Activated CD4-positive, CD25-positive, alpha-beta regulatory T cell treated with anti-CD3 and anti-CD28 coated beads, Interleukin-2, amount 50 U/mL, for 24 hours (primary cell): ENCODE measurements at regions not wholly inside any gene's neighbourhood (a gene's known extent, or its start where the extent isn't known, plus 50 kb on each side); places are given as distances from the start of the nearest gene placed in this dataset.

Source experiments
- ATAC-seq, 2 donors: fragments of 150-1000 bp; cut with Tn5 transposase; one replicate each; pipeline ENCODE4 v1.10.0; 2021; ENCODE audit warnings: mild to moderate bottlenecking in 1 of 2, moderate library complexity in 1 of 2

DNA sequence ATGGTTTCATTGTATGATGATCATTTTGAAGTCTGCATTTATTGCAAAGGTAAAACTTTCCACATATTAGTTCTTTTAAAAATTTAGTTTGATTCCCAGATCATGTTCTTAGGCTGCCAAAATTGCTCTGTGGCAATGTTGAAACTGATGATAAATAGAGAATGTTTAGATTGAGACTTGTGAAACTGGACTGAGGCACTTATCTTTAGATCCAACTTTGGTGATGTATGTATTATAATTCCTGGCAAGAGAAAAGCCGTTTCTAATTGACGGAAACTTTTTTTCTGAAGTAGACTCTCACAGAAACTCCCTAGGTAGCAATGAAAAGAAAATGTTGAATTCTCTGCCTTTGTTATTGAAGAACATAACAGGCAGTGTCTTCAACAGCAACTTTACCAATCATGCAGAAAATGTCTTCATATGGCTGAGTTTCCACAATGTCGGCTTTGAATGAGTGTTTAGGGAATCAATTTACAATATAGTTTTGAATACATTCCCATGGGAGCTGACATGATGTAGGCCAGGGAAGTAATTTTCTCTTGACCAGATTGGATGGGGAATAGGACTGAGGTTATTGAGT lies 456.2 kb downstream of the CD109 start:
- no peak for ATAC-seq

- no peak for ATAC-seq
Measured at GRCh38 chr6:74145931-74146330, 449.9 kb downstream of the CD109 start.

DNA sequence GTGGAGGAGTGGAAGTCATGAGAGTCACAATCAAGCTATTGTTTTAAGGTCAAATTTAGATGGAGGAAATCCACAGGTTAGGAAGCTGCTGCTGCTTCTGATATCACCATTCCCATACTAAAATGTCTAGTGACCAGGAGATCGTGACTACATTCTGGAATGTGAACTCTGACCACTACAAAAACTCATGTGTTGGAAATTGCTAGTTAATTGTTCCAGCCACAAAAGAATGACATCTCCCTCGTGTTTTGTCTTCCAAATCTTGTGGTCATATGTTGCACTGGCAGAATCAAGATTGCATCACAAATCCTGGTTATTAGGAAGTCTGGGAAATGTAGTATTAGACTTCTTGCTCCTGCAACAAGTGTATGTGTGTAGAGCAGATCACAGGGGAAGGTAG lies 441.9 kb downstream of the CD109 start:
- ATAC-seq, result no peak

- no peak for ATAC-seq
Measured at GRCh38 chr6:74134327-74134726, 438.3 kb downstream of the CD109 start.

DNA sequence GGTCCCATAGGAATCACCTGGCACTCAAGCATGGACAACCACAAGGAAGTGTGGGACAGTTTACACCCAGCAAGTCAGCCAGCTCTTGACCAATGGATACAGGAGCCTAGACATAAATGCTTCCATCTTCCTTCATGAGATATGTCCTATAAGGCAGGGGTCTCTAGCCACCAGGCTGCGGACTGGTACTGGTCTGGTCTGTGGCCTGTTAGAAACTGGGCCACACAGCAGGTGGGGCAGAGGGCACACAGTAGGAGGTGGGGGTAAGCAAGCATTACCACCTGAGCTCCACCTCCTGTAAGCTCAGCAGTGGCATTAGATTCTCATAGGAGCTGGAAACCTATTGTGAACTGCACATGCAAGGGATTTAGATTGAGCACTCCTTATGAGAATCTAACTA lies 437.1 kb downstream of the CD109 start:
- ATAC-seq, result no peak

DNA sequence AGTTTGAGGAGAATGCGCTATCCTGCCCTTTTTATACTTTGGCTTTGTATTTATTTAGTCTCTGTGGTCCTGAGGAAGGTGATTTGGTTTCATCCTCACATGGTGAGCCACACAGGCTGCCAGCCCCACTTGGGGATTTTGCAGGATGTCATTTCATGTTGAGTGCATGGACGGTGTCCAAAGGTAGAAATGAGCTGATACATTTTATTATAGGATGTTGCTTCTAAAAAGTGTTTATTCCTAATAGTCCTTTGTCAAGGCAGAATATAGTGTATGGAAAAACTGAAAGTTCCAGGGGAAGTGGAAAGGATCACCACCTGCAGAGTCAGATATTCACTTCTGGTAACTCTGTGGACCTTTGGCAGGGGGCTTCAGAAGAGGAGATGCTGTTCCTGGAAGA lies 434.6 kb downstream of the CD109 start:
- ATAC-seq, result no peak

DNA sequence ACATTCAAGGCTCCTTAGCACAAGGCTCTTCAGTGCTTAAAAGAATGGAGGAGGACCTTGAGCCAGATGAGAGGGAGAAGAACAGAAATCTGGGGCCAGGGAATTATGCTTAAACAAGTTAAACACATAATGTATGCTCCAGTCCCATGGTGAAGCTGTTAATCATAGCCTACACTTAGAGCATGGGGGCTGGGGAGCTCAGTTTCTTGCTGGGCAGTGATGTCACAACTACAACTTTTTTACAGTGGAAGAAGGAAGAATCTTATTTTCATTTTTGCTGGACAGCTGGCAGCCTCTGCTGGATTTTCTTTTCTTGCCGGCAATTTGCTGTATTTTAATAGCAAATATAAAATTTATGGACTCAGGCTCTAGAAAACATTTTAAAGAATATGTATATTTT lies 432.5 kb downstream of the CD109 start:
- no peak for ATAC-seq

DNA sequence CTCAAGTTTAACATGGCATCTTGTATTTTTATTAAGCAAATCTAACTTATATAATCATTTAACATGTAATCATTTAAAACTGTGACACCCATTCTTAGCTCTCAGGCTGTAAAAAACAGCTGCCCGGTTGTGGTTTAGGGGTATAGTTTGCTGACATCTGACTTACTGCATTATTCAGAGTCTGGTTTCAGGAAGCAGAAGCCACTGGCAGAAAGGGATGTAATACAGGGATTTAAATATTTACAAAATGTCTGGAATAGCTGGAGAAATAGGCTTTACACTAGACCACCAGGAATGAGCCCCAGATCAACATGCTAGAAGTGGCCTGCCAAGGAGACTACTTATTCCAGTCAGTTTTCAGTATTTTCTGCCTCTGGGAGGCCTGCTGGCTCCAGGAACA lies 421.1 kb downstream of the CD109 start:
- no peak for ATAC-seq

DNA sequence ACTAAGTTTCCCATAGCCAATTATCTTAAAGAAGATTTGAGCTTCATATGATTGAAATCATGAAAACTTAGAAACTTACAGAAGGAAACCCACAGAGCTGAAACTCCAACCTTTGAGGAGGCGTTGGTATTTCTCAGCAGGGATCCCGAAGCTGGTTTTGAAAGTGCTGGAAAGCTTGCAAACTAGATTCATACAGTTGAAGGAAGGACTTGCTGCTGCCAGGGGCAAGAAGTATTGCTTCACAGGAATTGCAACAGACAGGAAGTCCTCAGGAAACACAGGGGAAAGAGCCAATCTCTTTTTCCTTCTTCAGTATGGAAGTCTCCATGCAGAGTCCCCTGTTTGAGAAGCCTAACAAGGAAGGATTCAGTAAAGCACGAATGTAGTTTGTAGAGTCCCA lies 419.7 kb downstream of the CD109 start:
- no peak for ATAC-seq

DNA sequence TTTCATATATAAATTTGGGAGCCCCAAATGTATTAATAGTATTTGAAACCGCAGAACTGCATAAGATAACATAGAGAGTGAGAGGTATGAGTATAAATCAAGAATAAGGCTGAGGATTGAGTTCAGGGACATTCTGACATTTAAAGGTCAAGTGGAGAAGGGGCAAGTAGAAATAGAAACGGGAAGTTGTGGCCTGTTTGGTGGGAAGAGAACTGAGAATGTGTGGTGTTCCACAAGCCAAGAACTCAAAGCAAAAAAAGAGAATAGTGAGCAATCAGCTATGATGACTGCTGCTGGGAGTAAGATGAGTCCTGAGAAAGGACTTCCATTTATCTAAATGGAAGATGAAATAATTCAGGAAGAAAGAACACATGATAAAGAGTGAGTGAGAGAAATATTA lies 418.4 kb downstream of the CD109 start:
- ATAC-seq, result no peak

DNA sequence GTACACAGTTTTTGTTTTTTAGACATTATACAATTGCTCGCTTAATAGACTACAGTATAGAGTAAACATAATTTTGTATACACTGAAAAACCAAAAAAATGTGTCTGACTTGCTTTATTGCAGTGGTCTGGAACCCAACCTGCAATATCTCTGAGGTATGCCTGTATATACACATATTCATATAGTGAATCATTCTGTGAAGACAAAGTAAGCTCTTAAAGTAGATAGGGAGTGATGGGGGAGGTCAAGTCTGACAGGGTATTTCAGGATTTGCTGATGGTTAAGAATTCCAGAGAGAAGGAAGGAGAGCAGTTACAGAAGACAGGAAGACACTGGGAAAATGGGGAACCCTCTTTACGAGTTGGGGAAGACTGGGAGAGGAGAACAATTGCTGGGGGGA lies 417.9 kb downstream of the CD109 start:
- ATAC-seq, result no peak

DNA sequence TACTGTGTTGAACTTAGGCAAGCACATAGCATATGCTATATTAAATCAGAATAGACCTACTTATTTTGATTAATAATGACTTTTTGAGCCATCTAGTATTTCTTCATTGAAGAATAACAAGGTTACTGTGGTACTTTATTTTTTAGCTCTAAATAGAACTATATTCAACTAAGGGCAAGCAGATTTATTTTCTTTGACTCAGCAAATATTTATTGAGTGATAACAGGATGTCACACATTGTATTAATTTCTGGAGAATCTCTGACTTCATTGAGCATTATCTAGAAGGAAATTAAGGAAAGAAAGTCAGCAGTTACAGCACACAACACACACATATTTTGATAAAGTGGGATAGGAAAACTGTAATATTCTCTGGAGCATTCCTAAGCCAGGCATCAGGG lies 407.4 kb downstream of the CD109 start:
- ATAC-seq, result no peak

GRCh38 chr6:74100719-74101287 lies 404.8 kb downstream of the CD109 start:
- ATAC-seq, result no peak

DNA sequence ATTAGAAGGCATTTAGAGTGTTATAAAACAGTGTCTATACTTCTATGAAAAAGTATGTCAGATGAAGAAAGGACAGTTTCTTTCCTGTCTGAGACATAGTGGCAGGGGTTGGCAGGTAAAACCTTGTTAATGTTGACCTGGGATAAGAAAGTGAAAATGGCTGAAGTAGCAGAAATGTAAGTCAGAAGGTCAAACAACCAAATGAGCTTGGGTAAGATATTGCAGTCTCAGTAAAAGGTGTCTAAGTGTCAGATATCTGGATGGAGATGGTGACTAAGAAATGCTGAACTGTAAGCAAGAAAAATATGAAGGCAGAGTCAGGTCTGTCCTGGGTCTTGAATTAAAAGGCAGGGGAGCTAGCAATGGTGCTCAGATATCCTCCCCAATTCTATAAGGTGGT lies 400.3 kb downstream of the CD109 start:
- ATAC-seq, result no peak

DNA sequence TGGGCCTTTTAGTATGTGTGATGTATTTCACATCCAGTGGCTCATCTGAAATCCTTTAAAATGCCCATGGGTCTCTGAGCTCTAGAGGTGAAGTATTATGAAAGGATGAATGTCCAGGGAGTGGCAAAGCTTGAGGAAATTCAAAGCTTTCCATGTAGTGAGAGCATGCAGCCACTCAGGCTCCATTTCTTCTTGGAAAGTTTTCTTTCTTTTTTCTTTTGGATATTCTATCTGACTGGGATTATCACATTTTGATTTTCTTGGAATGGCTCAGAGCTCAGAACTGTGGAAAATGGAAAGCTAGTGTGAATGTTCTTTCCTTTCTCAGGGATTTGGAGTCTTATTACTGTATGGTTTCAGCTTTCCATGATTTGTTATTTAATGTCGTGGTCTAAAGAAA lies 397.4 kb downstream of the CD109 start:
- no peak for ATAC-seq

- no peak for ATAC-seq
Measured at GRCh38 chr6:74091794-74092157, 395.8 kb downstream of the CD109 start.

DNA sequence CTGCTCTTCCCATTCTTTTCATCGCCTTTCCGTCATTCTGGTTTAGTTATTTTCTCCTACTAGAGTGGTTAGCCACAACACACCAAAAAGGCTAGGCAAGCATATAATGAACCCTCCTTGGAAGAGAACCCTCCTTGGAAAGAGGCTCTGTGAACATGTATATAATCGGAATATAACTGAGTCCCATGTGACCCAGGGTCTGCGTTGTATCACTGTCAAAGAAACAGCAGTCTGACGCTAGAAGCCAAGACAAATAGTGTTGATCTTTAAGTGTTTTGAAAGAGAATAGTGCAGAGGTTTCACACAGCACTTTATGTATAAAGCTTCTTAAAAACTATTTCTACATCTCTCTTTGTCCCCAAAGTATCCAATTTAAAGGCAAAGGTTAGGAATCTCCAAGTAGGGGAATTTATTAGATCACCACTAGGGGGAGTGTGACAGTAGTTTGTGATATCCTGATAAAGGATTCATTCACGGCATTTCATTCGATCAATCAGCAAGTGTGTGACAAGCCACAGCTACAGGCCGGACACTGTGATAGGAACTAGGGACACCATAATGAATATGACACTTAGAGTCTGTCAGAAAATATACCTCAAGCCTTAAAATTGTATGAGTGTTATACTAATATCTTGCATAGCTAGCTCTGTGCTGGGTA lies 395.3 kb downstream of the CD109 start:
- no peak for ATAC-seq

GRCh38 chr6:74087899-74088298 lies 391.9 kb downstream of the CD109 start:
- no peak for ATAC-seq

DNA sequence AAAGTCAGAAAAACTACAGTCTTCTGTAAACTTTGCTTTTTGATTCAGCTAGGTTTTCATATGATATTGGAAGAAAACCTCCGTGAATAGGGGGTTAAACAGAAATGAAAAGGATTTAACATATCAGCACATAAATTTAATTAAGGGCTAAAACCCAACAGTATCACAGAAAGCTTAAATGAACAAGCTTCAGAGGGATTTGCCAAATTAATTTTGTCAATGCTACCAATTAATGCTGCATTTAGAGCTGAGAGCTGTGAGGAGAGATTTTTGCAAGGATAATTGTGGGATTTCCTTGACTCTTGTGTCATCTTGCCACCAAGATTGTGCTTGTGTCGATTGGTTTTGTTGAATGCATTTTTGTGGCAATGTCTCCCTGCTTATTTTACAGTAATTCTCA lies 379.9 kb downstream of the CD109 start:
- ATAC-seq, result no peak

GRCh38 chr6:74075323-74075722 lies 379.3 kb downstream of the CD109 start:
- no peak for ATAC-seq

DNA sequence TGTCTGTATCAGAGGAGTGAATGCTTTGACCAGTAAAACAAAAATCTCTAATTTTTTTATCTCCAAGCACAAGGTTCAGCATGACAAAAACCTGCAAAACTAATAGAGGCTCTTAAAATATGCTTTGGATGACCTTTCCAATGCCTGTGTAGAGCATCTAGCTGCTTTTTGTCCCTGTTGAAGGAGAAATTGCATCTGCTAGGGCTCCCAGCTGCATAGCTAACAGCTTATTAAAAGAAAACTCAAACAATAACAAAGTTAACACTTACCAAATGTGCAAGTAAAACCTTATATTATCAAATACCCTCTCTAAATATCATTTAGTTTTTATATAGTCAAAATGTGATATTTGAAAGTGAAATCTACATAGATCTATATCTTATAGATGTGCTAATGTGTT lies 378.6 kb downstream of the CD109 start:
- ATAC-seq, result no peak

GRCh38 chr6:74073999-74074398 lies 378.0 kb downstream of the CD109 start:
- ATAC-seq, result no peak

DNA sequence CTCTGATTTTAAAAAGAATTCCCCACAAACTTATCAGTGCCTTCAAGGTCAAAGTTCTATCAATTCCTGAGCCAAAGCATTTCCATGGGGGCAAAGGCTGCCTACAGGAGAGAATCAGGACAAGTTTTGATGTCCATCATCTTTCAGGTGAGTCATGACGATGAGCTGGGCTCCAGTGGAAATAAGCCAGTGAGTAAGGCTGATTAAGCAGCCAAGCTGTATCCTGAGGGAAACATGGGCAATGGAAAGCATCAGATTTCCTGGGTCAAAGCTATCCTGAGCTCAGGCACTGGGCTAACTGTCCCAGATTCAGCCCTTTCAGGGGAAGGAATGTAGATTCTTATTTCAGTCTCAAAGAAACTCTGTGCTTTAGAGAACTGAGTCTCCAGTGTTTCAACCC lies 377.4 kb downstream of the CD109 start:
- ATAC-seq, result no peak

GRCh38 chr6:74071214-74071613 lies 375.2 kb downstream of the CD109 start:
- ATAC-seq, result no peak

DNA sequence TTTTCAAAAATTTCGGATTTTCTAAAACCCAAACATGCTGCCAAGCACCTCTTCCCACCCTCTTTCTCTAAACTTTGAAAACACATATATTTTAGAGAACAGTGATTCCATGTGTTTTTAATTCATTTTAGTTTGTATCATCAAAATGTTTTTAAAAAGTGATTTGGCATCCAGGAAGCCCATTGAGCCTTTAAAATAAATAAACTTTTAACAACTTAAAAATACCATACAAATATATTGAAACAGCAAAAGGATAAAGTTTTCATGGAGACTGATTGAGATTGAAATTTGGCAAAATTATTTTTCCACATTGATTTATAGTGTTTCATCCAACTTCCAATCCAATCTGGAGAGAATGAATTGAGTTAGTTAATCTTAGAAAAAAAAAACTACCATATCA lies 374.7 kb downstream of the CD109 start:
- ATAC-seq, result no peak
